ENCODE measurements at regions not wholly inside any gene's neighbourhood (a gene's known extent, or its start where the extent isn't known, plus 50 kb on each side); places are given as distances from the start of the nearest gene placed in this dataset.

- TF ChIP-seq, protein P1, sequence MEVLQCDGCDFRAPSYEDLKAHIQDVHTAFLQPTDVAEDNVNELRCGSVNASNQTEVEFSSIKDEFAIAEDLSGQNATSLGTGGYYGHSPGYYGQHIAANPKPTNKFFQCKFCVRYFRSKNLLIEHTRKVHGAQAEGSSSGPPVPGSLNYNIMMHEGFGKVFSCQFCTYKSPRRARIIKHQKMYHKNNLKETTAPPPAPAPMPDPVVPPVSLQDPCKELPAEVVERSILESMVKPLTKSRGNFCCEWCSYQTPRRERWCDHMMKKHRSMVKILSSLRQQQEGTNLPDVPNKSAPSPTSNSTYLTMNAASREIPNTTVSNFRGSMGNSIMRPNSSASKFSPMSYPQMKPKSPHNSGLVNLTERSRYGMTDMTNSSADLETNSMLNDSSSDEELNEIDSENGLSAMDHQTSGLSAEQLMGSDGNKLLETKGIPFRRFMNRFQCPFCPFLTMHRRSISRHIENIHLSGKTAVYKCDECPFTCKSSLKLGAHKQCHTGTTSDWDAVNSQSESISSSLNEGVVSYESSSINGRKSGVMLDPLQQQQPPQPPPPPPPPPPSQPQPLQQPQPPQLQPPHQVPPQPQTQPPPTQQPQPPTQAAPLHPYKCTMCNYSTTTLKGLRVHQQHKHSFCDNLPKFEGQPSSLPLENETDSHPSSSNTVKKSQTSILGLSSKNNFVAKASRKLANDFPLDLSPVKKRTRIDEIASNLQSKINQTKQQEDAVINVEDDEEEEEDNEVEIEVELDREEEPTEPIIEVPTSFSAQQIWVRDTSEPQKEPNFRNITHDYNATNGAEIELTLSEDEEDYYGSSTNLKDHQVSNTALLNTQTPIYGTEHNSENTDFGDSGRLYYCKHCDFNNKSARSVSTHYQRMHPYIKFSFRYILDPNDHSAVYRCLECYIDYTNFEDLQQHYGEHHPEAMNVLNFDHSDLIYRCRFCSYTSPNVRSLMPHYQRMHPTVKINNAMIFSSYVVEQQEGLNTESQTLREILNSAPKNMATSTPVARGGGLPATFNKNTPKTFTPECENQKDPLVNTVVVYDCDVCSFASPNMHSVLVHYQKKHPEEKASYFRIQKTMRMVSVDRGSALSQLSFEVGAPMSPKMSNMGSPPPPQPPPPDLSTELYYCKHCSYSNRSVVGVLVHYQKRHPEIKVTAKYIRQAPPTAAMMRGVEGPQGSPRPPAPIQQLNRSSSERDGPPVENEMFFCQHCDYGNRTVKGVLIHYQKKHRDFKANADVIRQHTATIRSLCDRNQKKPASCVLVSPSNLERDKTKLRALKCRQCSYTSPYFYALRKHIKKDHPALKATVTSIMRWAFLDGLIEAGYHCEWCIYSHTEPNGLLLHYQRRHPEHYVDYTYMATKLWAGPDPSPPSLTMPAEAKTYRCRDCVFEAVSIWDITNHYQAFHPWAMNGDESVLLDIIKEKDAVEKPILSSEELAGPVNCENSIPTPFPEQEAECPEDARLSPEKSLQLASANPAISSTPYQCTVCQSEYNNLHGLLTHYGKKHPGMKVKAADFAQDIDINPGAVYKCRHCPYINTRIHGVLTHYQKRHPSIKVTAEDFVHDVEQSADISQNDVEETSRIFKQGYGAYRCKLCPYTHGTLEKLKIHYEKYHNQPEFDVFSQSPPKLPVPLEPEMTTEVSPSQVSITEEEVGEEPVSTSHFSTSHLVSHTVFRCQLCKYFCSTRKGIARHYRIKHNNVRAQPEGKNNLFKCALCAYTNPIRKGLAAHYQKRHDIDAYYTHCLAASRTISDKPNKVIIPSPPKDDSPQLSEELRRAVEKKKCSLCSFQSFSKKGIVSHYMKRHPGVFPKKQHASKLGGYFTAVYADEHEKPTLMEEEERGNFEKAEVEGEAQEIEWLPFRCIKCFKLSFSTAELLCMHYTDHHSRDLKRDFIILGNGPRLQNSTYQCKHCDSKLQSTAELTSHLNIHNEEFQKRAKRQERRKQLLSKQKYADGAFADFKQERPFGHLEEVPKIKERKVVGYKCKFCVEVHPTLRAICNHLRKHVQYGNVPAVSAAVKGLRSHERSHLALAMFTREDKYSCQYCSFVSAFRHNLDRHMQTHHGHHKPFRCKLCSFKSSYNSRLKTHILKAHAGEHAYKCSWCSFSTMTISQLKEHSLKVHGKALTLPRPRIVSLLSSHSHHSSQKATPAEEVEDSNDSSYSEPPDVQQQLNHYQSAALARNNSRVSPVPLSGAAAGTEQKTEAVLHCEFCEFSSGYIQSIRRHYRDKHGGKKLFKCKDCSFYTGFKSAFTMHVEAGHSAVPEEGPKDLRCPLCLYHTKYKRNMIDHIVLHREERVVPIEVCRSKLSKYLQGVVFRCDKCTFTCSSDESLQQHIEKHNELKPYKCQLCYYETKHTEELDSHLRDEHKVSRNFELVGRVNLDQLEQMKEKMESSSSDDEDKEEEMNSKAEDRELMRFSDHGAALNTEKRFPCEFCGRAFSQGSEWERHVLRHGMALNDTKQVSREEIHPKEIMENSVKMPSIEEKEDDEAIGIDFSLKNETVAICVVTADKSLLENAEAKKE (CRISPR knock-in tag; IDR thresholded peaks at IDR 0.05): no peak
- no peak for TF ChIP-seq EZH2phosphoT487 (IDR thresholded peaks at IDR 0.05; ENCODE audit: unreplicated experiment)
Observed at GRCh38 chr13:22032905-22033304, 362.0 kb downstream of the FGF9 start (continued).

- ATAC-seq (no peak), DNase-seq (ENCODE audit: low spot score) (no peak)
- no peaks in the 10 kb centered on the region for H3F3A ChIP-seq (replicated peaks; ENCODE audit: low read depth)
- H3K9me2 ChIP-seq (ENCODE audit: insufficient read depth): no peaks in the 10 kb centered on the region
- no peaks in the 10 kb centered on the region for H3K36me3 ChIP-seq (ENCODE audit: insufficient read depth)
- Mint-ChIP-seq H3K36me3 (ENCODE audit: low read depth) (no peaks in the 10 kb centered on the region; the same call in 2 of the 3 replicates), H3K4me1 (peaks cover 14% of the 10 kb centered on the region; the same call in 2 of the 3 replicates), H3K4me3 (no peak overlapping the region), H3K27me3 (ENCODE audit: insufficient read depth, low read depth, poor library complexity) (peaks cover 6% of the 10 kb centered on the region), H3K9me3 (peaks cover 7% of the 10 kb centered on the region; the same call in 2 of the 3 replicates), H3K27ac (no peak overlapping the region)
- no peaks in the 10 kb centered on the region for H4K20me1 ChIP-seq (replicated peaks; ENCODE audit: insufficient read depth)
- no peaks in the 10 kb centered on the region for H3K27me3 ChIP-seq (ENCODE audit: insufficient read depth)
- 0 out of 2 replicates have a peak, but pooled peaks cover 2% of the 10 kb centered on the region for H3K4me1 ChIP-seq (ENCODE audit: insufficient read depth)
- peaks cover 37% of the 10 kb centered on the region for H3K79me2 ChIP-seq (replicated peaks; ENCODE audit: insufficient read depth)
- H3K27ac ChIP-seq (ENCODE audit: low read depth): no peak overlapping the region
- H3K4me3 ChIP-seq: peak overlapping the region; percentile 60
- H3K4me2 ChIP-seq: no peak overlapping the region
- H2AFZ ChIP-seq: no peak overlapping the region
- TF ChIP-seq, protein P2, sequence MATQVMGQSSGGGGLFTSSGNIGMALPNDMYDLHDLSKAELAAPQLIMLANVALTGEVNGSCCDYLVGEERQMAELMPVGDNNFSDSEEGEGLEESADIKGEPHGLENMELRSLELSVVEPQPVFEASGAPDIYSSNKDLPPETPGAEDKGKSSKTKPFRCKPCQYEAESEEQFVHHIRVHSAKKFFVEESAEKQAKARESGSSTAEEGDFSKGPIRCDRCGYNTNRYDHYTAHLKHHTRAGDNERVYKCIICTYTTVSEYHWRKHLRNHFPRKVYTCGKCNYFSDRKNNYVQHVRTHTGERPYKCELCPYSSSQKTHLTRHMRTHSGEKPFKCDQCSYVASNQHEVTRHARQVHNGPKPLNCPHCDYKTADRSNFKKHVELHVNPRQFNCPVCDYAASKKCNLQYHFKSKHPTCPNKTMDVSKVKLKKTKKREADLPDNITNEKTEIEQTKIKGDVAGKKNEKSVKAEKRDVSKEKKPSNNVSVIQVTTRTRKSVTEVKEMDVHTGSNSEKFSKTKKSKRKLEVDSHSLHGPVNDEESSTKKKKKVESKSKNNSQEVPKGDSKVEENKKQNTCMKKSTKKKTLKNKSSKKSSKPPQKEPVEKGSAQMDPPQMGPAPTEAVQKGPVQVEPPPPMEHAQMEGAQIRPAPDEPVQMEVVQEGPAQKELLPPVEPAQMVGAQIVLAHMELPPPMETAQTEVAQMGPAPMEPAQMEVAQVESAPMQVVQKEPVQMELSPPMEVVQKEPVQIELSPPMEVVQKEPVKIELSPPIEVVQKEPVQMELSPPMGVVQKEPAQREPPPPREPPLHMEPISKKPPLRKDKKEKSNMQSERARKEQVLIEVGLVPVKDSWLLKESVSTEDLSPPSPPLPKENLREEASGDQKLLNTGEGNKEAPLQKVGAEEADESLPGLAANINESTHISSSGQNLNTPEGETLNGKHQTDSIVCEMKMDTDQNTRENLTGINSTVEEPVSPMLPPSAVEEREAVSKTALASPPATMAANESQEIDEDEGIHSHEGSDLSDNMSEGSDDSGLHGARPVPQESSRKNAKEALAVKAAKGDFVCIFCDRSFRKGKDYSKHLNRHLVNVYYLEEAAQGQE (IDR thresholded peaks at IDR 0.05; ENCODE audit: unreplicated experiment): no peak
- TF ChIP-seq, protein P3, sequence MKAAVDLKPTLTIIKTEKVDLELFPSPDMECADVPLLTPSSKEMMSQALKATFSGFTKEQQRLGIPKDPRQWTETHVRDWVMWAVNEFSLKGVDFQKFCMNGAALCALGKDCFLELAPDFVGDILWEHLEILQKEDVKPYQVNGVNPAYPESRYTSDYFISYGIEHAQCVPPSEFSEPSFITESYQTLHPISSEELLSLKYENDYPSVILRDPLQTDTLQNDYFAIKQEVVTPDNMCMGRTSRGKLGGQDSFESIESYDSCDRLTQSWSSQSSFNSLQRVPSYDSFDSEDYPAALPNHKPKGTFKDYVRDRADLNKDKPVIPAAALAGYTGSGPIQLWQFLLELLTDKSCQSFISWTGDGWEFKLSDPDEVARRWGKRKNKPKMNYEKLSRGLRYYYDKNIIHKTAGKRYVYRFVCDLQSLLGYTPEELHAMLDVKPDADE (IDR thresholded peaks at IDR 0.05): no peak
- no peak for TF ChIP-seq JUNB (IDR thresholded peaks at IDR 0.05; ENCODE audit: unreplicated experiment)
Observed at GRCh38 chr13:22039961-22040360, 369.1 kb downstream of the FGF9 start.

Data from GM23338 (cell line).